ENCODE measurements at regions not wholly inside any gene's neighbourhood (a gene's known extent, or its start where the extent isn't known, plus 50 kb on each side); places are given as distances from the start of the nearest gene placed in this dataset.
A peak's percentile ranks its signal among the peaks of the same experiment; 100 is the strongest.

GRCh38 chr19:29293736-29294342 is 80.9 kb upstream of the UQCRFS1 start:
- no peak for DNase-seq
- H3K4me3 Mint-ChIP-seq, result no peak overlapping the region
- H3K9me3 Mint-ChIP-seq, result no peaks in the 10 kb centered on the region
- intact Hi-C loops (cut with micrococcal nuclease), result no loop called here
- H3K4me1 Mint-ChIP-seq (ENCODE audit: low read depth), result no peaks in the 10 kb centered on the region
- H3K36me3 Mint-ChIP-seq, result no peaks in the 10 kb centered on the region
- ChIA-PET CTCF (interaction anchor here (0.8 kb wide), 1 partner anchor 291 kb away, joined by 3 read pairs; no protein-coding TSS in a partner anchor), POLR2A (no interaction called here)
- no peak overlapping the region for H3K27ac Mint-ChIP-seq
- peaks cover 8% of the 10 kb centered on the region for H3K27me3 Mint-ChIP-seq

GRCh38 chr19:29294343-29294811 is 81.4 kb upstream of the UQCRFS1 start:
- no peak for DNase-seq
- intact Hi-C loops (cut with micrococcal nuclease), result no loop called here
- no peaks in the 10 kb centered on the region for H3K4me1 Mint-ChIP-seq (ENCODE audit: low read depth)
- ChIA-PET POLR2A (no interaction called here), CTCF (interaction anchor here (0.8 kb wide), 1 partner anchor 291 kb away, joined by 3 read pairs; no protein-coding TSS in a partner anchor)
- H3K9me3 Mint-ChIP-seq, result no peaks in the 10 kb centered on the region
- H3K27me3 Mint-ChIP-seq, result peaks cover 8% of the 10 kb centered on the region
- no peaks in the 10 kb centered on the region for H3K36me3 Mint-ChIP-seq
- H3K27ac Mint-ChIP-seq, result no peak overlapping the region
- H3K4me3 Mint-ChIP-seq, result no peak overlapping the region

DNA sequence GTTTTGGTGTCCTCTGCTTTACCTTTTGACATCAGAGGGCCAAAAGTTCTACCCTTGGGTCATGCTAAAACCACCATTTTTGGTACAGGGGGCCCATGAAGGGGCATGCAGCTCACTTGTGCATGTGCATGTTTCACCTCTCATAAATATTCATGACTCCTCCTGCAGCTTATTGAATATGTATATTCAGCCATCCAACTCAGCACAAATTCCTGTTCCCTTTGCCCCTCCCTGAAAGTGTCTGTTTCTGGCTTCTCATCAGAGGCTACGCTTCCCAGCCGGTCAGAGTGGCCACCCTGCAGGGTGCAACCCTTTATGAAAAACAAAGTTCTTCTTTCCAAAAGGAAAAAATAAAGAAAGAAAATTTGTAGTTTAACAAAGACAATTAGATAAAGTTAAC is 82.3 kb upstream of the UQCRFS1 start:
- Mint-ChIP-seq H3K4me1 (ENCODE audit: low read depth) (no peaks in the 10 kb centered on the region), H3K36me3 (no peaks in the 10 kb centered on the region), H3K9me3 (no peaks in the 10 kb centered on the region), H3K27me3 (peaks cover 8% of the 10 kb centered on the region), H3K27ac (no peak overlapping the region), H3K4me3 (no peak overlapping the region)
- intact Hi-C loops (cut with micrococcal nuclease), result no loop called here
- CTCF ChIA-PET, result no interaction called here
- DNase-seq, result no peak
- POLR2A ChIA-PET, result no interaction called here

DNA sequence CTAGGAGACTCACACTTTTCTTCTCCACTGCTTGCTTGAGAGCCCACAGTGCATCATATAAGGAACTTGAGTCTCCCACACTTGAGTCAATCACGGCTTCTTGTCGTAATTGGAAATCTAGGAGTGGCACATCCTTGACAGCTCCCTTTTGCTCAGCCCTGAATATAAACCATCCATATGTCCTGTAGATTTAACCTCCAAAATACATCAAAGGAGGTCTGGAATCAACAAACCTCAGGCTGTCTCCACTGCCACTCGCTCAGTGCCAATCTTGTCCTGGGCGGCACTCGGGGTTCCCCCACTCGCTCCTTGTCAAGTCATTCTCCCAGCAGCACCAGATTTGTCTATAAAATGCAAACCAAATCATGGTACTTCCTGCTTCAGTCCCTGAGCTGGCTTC is 84.4 kb upstream of the UQCRFS1 start:
- intact Hi-C loops (cut with micrococcal nuclease), result no loop called here
- Mint-ChIP-seq H3K9me3 (no peaks in the 10 kb centered on the region), H3K4me1 (ENCODE audit: low read depth) (no peaks in the 10 kb centered on the region), H3K27me3 (peaks cover 6% of the 10 kb centered on the region), H3K27ac (no peak overlapping the region), H3K36me3 (no peaks in the 10 kb centered on the region), H3K4me3 (no peak overlapping the region)
- ChIA-PET CTCF (no interaction called here), POLR2A (no interaction called here)
- DNase-seq, result no peak

DNA sequence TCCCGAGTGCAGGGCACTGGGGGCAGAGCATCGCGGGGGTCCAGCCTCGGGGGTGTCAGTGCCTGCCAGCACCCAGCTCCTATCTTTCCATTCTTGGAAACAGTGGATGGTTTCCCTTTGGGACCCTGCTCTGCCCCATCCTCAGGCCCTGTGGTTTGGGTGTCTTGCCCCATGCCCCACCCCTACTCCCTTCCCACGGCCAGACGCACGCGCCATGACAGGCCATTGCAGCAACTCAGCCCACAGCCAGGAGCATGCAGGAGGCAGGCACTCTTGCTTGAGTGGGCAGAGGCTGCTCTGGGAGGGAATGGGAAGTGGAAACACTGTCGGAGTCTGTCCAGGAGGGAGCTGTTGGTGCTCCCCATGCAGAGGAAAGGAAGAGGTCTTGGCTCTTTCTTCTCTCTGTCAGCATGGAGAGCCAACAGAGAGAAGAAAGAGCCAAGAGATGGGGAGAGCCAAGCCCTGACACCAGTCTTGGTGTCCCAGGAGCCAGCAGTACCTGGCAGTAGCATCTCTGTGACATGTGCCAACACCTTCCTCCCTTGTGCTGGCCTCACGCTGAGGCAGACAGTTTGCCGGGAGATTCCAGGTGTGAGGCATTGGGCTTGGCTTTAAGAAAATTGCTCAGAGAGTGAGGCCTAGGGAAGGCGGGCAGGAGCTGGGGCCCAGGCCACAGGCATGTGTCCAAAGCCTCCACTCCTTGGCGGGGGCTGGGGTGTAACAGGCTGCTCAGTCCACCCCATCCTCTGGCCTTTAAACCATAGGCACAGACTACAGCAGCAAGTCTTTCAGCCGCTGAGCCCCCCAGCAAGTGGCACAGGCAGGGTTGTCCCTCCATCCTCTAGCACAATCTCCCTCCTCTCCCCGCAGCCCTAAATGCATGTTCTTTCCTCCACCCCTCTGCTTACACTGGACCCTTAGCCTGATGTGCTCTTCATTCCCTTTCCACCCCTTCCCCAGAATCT is 86.7 kb upstream of the UQCRFS1 start:
- H3K9me3 Mint-ChIP-seq, result no peaks in the 10 kb centered on the region
- intact Hi-C loops (cut with micrococcal nuclease), result no loop called here
- POLR2A ChIA-PET, result no interaction called here
- CTCF ChIA-PET, result no interaction called here
- peaks cover 7% of the 10 kb centered on the region for H3K27me3 Mint-ChIP-seq
- H3K27ac Mint-ChIP-seq, result no peak overlapping the region
- no peaks in the 10 kb centered on the region for H3K4me1 Mint-ChIP-seq (ENCODE audit: low read depth)
- DNase-seq, result no peak
- H3K4me3 Mint-ChIP-seq, result no peak overlapping the region
- H3K36me3 Mint-ChIP-seq, result no peaks in the 10 kb centered on the region

DNA sequence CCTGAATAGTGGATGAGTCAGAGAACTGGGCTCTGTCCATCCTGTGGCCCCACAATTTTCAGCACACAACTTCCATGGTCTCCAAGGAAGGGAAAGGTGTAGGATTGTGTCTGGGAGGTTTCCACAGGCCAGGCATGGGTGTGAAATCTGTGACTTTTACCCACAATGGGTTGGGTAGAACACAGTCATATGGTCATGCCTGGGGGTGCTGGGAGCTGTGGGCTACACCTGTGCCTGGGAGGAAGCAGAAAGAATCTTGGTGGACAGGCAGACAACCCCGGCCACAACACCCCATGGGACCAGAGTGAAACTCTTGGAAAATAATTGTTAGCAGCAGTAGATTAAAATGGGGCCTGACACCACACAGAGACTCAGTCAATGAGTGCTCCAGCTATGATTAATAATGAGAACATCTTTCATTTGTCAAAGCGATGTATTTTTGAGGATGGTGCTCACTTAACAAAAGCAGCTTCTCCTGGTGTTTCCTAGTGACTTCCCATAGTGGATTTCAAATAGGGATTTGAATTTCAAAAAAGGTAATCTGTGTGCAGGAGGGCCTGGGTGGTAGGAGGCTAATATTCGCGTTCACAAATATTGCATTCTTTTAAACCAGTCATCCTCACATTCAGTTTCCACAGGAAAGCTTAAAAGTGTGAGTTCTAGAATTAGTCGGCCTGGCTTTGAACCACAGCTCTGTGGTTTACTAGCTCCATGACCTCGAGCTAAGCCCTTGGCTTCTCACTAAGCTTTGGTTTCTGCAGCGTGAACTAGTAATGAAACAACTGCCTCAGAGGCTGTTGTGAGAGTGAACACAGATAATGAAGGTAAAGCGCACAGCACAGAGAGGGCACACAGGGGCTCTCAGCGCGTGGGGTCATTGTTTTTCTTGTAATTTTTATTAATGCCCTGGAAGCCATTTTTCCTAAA is 89.3 kb upstream of the UQCRFS1 start:
- POLR2A ChIA-PET, result no interaction called here
- no peak overlapping the region for H3K27ac Mint-ChIP-seq
- CTCF ChIA-PET, result interaction anchor here (0.5 kb wide), 1 partner anchor 423 kb away, joined by 3 read pairs; no protein-coding TSS in a partner anchor
- peaks cover 7% of the 10 kb centered on the region for H3K27me3 Mint-ChIP-seq
- no peaks in the 10 kb centered on the region for H3K4me1 Mint-ChIP-seq (ENCODE audit: low read depth)
- DNase-seq, result peak; percentile 24
- H3K36me3 Mint-ChIP-seq, result no peaks in the 10 kb centered on the region
- no peak overlapping the region for H3K4me3 Mint-ChIP-seq
- no peaks in the 10 kb centered on the region for H3K9me3 Mint-ChIP-seq
- intact Hi-C loops (cut with micrococcal nuclease), result no loop called here

GRCh38 chr19:29303069-29303718 is 90.2 kb upstream of the UQCRFS1 start:
- DNase-seq, result no peak
- no peak overlapping the region for H3K27ac Mint-ChIP-seq
- H3K9me3 Mint-ChIP-seq, result no peaks in the 10 kb centered on the region
- no peaks in the 10 kb centered on the region for H3K36me3 Mint-ChIP-seq
- no peaks in the 10 kb centered on the region for H3K4me1 Mint-ChIP-seq (ENCODE audit: low read depth)
- H3K27me3 Mint-ChIP-seq, result peaks cover 11% of the 10 kb centered on the region
- ChIA-PET POLR2A (no interaction called here), CTCF (no interaction called here)
- H3K4me3 Mint-ChIP-seq, result no peak overlapping the region
- intact Hi-C loops (cut with micrococcal nuclease), result no loop called here

GRCh38 chr19:29303719-29304090 is 90.8 kb upstream of the UQCRFS1 start:
- Mint-ChIP-seq H3K4me1 (ENCODE audit: low read depth) (no peaks in the 10 kb centered on the region), H3K4me3 (no peak overlapping the region), H3K27me3 (peaks cover 11% of the 10 kb centered on the region), H3K36me3 (no peaks in the 10 kb centered on the region), H3K9me3 (no peaks in the 10 kb centered on the region), H3K27ac (no peak overlapping the region)
- no peak for DNase-seq
- CTCF ChIA-PET, result no interaction called here
- intact Hi-C loops (cut with micrococcal nuclease), result no loop called here
- POLR2A ChIA-PET, result no interaction called here

DNA sequence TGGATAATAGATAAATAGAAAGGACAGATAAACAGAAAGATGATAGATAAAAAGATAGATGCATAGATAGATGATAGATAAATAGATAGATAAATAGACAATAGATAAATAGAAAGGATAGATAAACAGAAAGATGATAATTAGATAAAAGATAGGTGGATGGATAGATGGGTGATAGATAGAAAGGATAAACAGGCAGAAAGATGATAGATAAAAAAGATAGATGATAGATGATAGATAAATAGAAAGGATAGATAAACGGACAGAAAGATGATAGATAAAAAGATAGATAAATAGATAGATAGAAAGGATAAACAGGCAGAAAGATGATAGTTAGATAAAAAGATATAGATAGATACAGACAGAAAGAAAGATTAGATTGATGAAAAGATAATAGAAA is 92.3 kb upstream of the UQCRFS1 start:
- no peak for DNase-seq
- CTCF ChIA-PET, result no interaction called here
- Mint-ChIP-seq H3K4me1 (ENCODE audit: low read depth) (no peaks in the 10 kb centered on the region), H3K27me3 (peaks cover 14% of the 10 kb centered on the region), H3K36me3 (no peaks in the 10 kb centered on the region), H3K27ac (no peak overlapping the region), H3K9me3 (no peaks in the 10 kb centered on the region), H3K4me3 (no peak overlapping the region)
- intact Hi-C loops (cut with micrococcal nuclease), result no loop called here
- POLR2A ChIA-PET, result no interaction called here

GRCh38 chr19:29308977-29309590 is 96.1 kb upstream of the UQCRFS1 start:
- POLR2A ChIA-PET, result no interaction called here
- DNase-seq, result no peak
- Mint-ChIP-seq H3K27ac (no peak overlapping the region), H3K36me3 (no peaks in the 10 kb centered on the region), H3K4me1 (ENCODE audit: low read depth) (no peaks in the 10 kb centered on the region), H3K9me3 (no peaks in the 10 kb centered on the region), H3K4me3 (no peak overlapping the region), H3K27me3 (peaks cover 16% of the 10 kb centered on the region)
- CTCF ChIA-PET, result no interaction called here
- intact Hi-C loops (cut with micrococcal nuclease), result no loop called here

DNA sequence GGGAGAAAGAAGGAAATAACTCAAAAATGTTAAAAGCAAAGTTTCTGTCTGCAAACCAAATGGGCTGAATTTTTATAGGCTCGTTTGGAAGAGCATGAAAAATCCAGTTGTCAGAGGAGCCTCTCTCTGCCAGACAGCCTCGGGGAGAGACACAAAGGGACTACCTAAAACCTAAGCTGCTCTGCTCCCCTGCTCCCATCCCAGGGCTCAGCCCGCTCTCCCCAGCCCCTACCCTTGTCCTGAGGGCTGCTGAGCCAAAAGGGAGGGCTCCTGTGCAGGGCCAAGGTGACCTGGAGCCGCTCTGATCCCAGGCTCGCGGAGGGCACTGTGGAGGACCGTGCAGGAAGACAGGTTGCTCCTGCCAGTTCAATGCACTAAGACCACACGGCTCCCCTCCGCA is 96.7 kb upstream of the UQCRFS1 start:
- ChIA-PET POLR2A (no interaction called here), CTCF (no interaction called here)
- H3K9me3 Mint-ChIP-seq, result no peaks in the 10 kb centered on the region
- intact Hi-C loops (cut with micrococcal nuclease), result no loop called here
- no peak overlapping the region for H3K4me3 Mint-ChIP-seq
- H3K36me3 Mint-ChIP-seq, result no peaks in the 10 kb centered on the region
- H3K27me3 Mint-ChIP-seq, result peaks cover 16% of the 10 kb centered on the region
- H3K27ac Mint-ChIP-seq, result no peak overlapping the region
- no peak for DNase-seq
- no peaks in the 10 kb centered on the region for H3K4me1 Mint-ChIP-seq (ENCODE audit: low read depth)
